Heart left ventricle (tissue), 16 donors: ENCODE measurements at regions not wholly inside any gene's neighbourhood (a gene's known extent, or its start where the extent isn't known, plus 50 kb on each side); places are given as distances from the start of the nearest gene placed in this dataset.

Source experiments
- ATAC-seq, 4 donors: fragments of 200-7000 bp; cut with Tn5 transposase; one replicate each; pipeline ENCODE4 v1.9.1; 2020 to 2022; ENCODE audit warnings: moderate library complexity in 4 of 4, mild to moderate bottlenecking in 3 of 4, moderate number of reproducible peaks in 1 of 4
- DNase-seq, 5 donors: peaks; one replicate each; pipeline ENCODE4 v3.0.0-alpha.2; 2020
- H3K27ac ChIP-seq, 12 donors: fragments of 200-600 bp; sonication (generic) in 4 of 12; one replicate each; pipeline versions ENCODE4 v1.5.0 to v1.8.0; 2016 to 2022; ENCODE audit warnings: mild to moderate bottlenecking in 2 of 12
- H3K27me3 ChIP-seq, 9 donors: fragments of 200-600 bp; sonication (generic) in 2 of 9; one replicate each; pipeline versions ENCODE4 v1.5.1 to v1.8.0; 2016 to 2022; ENCODE audit warnings: mild to moderate bottlenecking in 3 of 9
- H3K36me3 ChIP-seq, 9 donors: fragments of 200-600 bp; sonication (generic) in 2 of 9; one replicate each; pipeline versions ENCODE4 v1.5.0 to v1.8.0; 2018 to 2022; ENCODE audit warnings: mild to moderate bottlenecking in 2 of 9
- H3K4me1 ChIP-seq, 12 donors: fragments of 200-600 bp; sonication (generic) in 4 of 12; one replicate each; pipeline versions ENCODE4 v1.5.0 to v1.8.0; 2016 to 2022; ENCODE audit warnings: mild to moderate bottlenecking in 3 of 12
- H3K4me3 ChIP-seq, 12 donors: fragments of 200-600 bp; sonication (generic) in 4 of 12; one replicate each; pipeline versions ENCODE4 v1.5.0 to v1.8.0; 2017 to 2022; ENCODE audit warnings: mild to moderate bottlenecking in 9 of 12, moderate library complexity in 4 of 12
- H3K9me3 ChIP-seq, 12 donors: fragments of 200-600 bp; sonication (generic) in 4 of 12; one replicate each; pipeline versions ENCODE4 v1.5.0 to v1.8.0; 2016 to 2022; ENCODE audit warnings: mild to moderate bottlenecking in 1 of 12
- POLR2A ChIP-seq, 2 donors: fragments of 450-650 bp; IDR thresholded peaks; one replicate each; pipeline ENCODE4 v1.6.1; 2017; ENCODE audit warnings: antibody characterized with exemption in 2 of 2, mild to moderate bottlenecking in 2 of 2, moderate library complexity in 2 of 2
- WGBS, 4 donors: extraction: QIAGEN DNeasy Blood & Tissue Kit in 2 of 4; methylation state at CpG; one replicate each; pipeline versions ENCODE4 v1.1.5 to v1.1.7; 2013 to 2018; 5-methylcytosine and 5-hydroxymethylcytosine counted together
- intact Hi-C, 10 donors: fragments of 100-400 bp; cut with DNase I; formaldehyde crosslinking; loops; one replicate each; pipeline versions ENCODE4 v1.11.1 to v1.14.2; 2022
- TF ChIP-seq, protein P1 (sequence below), 12 donors: fragments of 200-600 bp; sonication (generic) in 4 of 12; IDR thresholded peaks; one replicate each; pipeline versions ENCODE4 v1.5.0 to v1.8.0; 2018 to 2022; ENCODE audit warnings: antibody characterized with exemption in 12 of 12, mild to moderate bottlenecking in 5 of 12
- donor health status: ischemic (EF 13 %, LVEDD 7.1; RV severe dilation, severe dysfunction).
- donor health status: healthy with polysubstance abuse.
- donor health status: DM: no; HTN: yes; CAD: no.
- donor health status: DM: no; HTN: no; CAD: no.
- donor health status: ischemic (EF 25% LVEDD 6.9; RV normal size, moderate dysfunction).
- donor health status: ischemic (EF 25% LVEDD 5.7; RV mildly dilated, moderate dysfunction).
- donor health status: healthy.
- donor health status: DM: yes; HTN: yes; CAD: no.
- donor health status: ischemic (EF 35%, LVEDD 5.7; RV mildly dilated, moderate dysfunction).
- donor health status: nonischemic (EF 11% LVEDD 7.7; RV severe dilation, severe dysfunction).
- donor health status: DM: yes; HTN: yes; CAD: no.
- donor health status: PGD.
- donor health status: ischemic (EF 29% LVEDD 5.4; RV normal size, mild dysfunction).
- donor health status: nonischemic (EF 23%, LVEDD 6.1; RV moderate dilation, normal function).

- no peaks in the 10 kb centered on the region for H3K4me1 ChIP-seq
- H3K9me3 ChIP-seq, result peaks cover 0 to 23% (median 9%) of the 10 kb centered on the region in 12 donors
- H3K36me3 ChIP-seq, result no peaks in the 10 kb centered on the region
- WGBS, 4 donors, result 67 to 90% (median 88%) methylated on average over 1 of the region's 1 CpG
- no peak overlapping the region for H3K27ac ChIP-seq
- no peak for TF ChIP-seq POLR2A (IDR thresholded peaks at IDR 0.05)
- TF ChIP-seq, protein P1, sequence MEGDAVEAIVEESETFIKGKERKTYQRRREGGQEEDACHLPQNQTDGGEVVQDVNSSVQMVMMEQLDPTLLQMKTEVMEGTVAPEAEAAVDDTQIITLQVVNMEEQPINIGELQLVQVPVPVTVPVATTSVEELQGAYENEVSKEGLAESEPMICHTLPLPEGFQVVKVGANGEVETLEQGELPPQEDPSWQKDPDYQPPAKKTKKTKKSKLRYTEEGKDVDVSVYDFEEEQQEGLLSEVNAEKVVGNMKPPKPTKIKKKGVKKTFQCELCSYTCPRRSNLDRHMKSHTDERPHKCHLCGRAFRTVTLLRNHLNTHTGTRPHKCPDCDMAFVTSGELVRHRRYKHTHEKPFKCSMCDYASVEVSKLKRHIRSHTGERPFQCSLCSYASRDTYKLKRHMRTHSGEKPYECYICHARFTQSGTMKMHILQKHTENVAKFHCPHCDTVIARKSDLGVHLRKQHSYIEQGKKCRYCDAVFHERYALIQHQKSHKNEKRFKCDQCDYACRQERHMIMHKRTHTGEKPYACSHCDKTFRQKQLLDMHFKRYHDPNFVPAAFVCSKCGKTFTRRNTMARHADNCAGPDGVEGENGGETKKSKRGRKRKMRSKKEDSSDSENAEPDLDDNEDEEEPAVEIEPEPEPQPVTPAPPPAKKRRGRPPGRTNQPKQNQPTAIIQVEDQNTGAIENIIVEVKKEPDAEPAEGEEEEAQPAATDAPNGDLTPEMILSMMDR (IDR thresholded peaks at IDR 0.05), result no peak
- intact Hi-C loops, result loop anchor here in 2 of 10 donors (10.0 kb wide), 2 partner anchors 49 to 59 kb away; no protein-coding TSS in a partner anchor
- no peak for DNase-seq
- no peak for ATAC-seq
- no peaks in the 10 kb centered on the region for H3K27me3 ChIP-seq
- H3K4me3 ChIP-seq, result no peak overlapping the region
Measured at GRCh38 chr17:12316021-12316420, 295.3 kb downstream of the MAP2K4 start.

DNA sequence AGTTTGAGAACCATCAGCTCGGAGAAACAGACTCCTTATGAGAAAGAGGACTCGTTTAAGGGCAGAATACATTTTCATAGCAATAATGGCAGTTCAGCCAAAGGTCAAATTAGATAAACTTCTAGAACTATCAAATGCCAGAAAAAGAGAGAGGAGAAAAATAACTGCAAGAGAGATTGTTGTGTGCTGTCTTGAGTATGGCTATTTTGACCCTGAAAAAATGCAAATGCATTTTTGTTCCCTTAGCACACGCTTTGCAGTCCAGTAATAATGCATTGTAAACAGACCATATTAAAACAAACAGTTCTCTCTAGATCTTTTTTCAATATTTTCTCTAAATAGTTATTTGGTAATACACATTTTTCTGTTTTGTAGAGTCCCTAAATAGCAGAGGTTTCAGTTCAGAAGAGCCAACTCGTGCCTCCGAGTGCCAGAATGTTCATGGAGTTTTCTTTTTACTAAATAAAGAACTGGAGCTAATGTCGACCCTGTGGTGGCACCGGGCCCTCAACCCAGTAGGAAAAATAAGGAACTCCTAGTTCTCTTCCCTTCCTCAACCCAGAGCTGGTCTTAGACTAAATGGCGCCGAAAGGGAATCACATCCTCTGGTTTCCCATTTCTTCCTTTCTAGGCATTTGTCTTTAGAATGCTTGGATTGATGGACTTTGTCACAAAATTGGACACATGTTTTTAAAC lies 298.0 kb downstream of the MAP2K4 start:
- intact Hi-C loops, result loop anchor here in 2 of 10 donors (10.0 kb wide), 2 partner anchors 46 to 56 kb away; no protein-coding TSS in a partner anchor
- 64 to 72% (median 67%) methylated on average over 9 of the region's 9 CpGs for WGBS, 4 donors
- peak overlapping the region in 1 of 12 donors; percentile 34 for H3K27ac ChIP-seq
- ATAC-seq (no peak), DNase-seq (no peak)
- H3K36me3 ChIP-seq, result no peaks in the 10 kb centered on the region
- H3K4me3 ChIP-seq, result no peak overlapping the region
- H3K27me3 ChIP-seq, result no peaks in the 10 kb centered on the region
- H3K9me3 ChIP-seq, result peaks cover 0 to 8% (median 0%) of the 10 kb centered on the region in 12 donors
- no peaks in the 10 kb centered on the region for H3K4me1 ChIP-seq
- TF ChIP-seq, protein P1 (IDR thresholded peaks at IDR 0.05), result no peak
- no peak for TF ChIP-seq POLR2A (IDR thresholded peaks at IDR 0.05)

DNA sequence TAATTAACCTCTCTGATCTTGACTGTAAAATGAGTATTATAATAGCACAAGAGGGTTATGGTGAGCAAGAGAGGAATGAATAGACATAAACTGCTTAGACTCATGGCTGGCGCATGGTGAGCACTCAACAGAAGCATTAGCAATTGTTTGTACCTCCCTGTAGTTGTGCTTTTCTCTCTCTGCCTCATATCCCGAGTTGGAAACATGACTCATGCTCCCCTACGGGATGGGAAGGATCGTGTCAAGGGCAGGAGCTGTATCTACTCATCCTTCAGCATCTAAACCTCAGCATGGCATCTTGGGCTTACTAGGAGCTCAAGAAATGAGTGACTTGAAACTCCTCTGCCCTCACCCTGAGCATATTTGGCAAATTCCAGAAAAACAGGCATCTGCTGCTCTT lies 299.6 kb downstream of the MAP2K4 start:
- no peak overlapping the region for H3K4me3 ChIP-seq
- no peak overlapping the region for H3K27ac ChIP-seq
- H3K36me3 ChIP-seq, result no peaks in the 10 kb centered on the region
- ATAC-seq, result peak in 3 of 4 donors; percentile 50 to 63 (median 56)
- no peaks in the 10 kb centered on the region for H3K27me3 ChIP-seq
- WGBS, 4 donors, result 62 to 74% (median 69%) methylated on average over 4 of the region's 4 CpGs
- intact Hi-C loops, result no loop called here
- H3K4me1 ChIP-seq, result no peaks in the 10 kb centered on the region
- peaks cover 0 to 6% (median 0%) of the 10 kb centered on the region in 12 donors for H3K9me3 ChIP-seq
- TF ChIP-seq POLR2A (IDR thresholded peaks at IDR 0.05), result no peak
- TF ChIP-seq, protein P1 (IDR thresholded peaks at IDR 0.05), result no peak
- no peak for DNase-seq

DNA sequence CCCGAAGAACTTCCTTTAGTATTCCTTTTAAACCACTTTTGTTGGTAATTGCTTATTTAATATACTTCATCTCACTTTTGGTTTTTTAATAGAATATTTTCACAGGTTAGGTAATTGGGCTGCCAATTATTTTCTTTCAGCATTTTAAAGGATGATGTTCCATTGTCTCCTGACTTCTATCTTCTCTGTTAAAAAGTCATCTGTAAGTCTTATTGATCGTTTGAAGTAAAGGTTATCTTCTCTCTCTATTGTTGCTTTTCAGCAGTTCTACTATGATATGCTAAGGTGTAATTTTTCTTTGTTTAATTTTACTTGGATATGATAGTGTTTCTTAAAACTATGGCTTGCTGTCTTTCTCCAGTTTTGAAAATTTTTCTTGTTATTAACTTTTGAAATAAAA lies 307.5 kb downstream of the MAP2K4 start:
- 79 to 86% (median 82%) methylated on average over 2 of the region's 2 CpGs for WGBS, 4 donors
- H3K4me3 ChIP-seq, result no peak overlapping the region
- no peaks in the 10 kb centered on the region for H3K36me3 ChIP-seq
- no peak overlapping the region for H3K27ac ChIP-seq
- TF ChIP-seq POLR2A (IDR thresholded peaks at IDR 0.05), result no peak
- TF ChIP-seq, protein P1 (IDR thresholded peaks at IDR 0.05), result no peak
- DNase-seq, result no peak
- ATAC-seq, result no peak
- no peaks in the 10 kb centered on the region for H3K27me3 ChIP-seq
- intact Hi-C loops, result no loop called here
- peaks cover 0 to 40% (median 13%) of the 10 kb centered on the region in 12 donors for H3K9me3 ChIP-seq
- H3K4me1 ChIP-seq, result no peaks in the 10 kb centered on the region
